GM18499 (cell line): ENCODE measurements at regions not wholly inside any gene's neighbourhood (a gene's known extent, or its start where the extent isn't known, plus 50 kb on each side); places are given as distances from the start of the nearest gene placed in this dataset.
"Not testable (repeated sequence)": the region's sequence is repeated elsewhere in the genome, so short reads cannot be mapped to it uniquely, and the experiment has no call there.

ENCODE experiments used
- ATAC-seq: cut with Tn5 transposase; IDR thresholded peaks from one replicate; pipeline ENCODE4 v1.9.1; 2021; ENCODE audit warnings: moderate number of reproducible peaks; ENCODE audit not compliant: insufficient read depth, unreplicated experiment

DNA sequence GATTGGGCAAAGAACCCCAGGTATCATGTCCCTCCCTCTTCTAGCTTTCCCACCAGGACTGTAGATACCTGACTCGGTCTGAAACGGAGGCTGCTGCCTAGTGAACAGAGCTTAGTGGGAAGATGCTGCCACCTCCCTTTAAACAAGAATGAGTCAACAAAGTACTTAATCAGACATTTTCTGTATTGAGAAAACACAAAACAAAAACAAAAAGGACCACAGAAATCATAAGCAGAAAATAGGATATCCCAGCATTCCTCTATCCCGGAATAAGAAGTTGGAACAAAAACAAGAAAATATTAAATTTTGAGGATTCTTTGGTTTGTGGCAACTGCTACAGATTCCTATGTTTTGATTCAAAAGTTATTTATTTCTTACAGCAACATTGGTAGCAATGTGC, 51.7 kb upstream of the COL8A1 start:
- no peak for ATAC-seq

GRCh38 chr3:99579965-99580364, 58.4 kb upstream of the COL8A1 start:
- ATAC-seq, result no peak

DNA sequence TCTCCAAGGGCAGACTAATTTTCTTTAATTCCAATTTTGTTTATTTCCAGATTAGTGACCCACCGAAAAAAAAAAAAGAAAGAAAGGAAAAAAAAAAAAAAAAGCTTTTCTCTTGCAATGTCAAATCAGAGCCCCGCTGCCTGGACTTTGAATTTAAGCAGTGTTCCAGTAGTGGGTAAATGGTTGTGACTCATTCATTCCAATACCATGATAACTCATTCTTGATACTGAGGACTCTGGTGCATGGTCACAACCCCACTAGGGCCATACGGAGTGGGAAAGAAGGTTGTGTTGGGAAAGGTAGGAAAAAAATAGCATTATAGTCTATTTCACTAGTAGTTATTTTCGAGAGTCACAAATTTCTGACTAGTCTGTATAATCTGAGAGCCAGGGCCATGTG, 59.1 kb upstream of the COL8A1 start:
- no peak for ATAC-seq

GRCh38 chr3:99578339-99578970, 59.9 kb upstream of the COL8A1 start:
- ATAC-seq, result no peak

DNA sequence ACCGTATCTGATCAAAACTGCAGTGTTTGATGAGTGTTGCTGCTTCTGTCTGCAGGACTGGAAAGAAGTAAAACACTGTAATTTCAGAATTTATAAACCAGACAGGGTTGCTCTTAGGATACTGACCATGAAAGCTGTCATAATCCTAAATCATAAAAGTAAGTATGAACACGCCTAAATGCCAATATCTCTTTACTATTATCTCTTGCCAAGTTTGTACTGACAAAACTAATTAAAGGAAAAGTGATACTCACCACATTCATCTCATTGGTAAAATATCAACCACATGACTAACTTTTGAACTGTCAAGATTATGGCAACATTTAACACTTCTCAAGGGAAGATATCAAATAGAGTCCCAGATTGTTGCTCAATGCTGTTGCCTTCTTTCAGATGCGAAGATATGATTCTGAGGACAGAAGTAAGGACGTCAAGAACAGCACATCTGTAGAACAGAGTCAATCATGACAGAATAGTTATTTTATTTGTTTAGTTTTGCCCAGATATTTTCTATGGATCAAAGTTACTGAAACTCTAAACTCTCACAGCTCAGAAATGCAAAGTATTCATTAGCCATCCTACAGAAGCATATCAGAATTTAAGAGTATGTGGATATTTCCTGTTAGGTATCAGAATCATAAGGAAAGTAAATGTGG, 61.4 kb upstream of the COL8A1 start:
- no peak for ATAC-seq

DNA sequence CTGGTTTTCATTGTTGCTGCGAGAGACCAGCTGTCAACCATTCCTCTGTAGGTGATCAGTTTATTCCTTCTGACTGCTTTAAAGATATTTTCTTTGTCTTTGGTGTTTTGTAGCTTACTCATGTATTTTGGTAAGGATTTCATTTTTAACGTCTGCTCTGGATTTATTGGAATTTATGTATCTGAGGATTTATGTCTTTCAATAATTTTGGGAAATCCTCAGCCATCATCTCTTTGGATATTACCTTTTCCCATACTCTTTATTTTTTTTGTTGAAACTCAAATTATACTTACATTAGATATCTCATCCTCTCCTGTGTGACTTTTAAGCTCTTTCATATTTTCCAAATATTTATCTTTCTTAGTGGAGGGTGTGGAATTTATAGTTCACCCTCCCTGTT, 62.7 kb upstream of the COL8A1 start:
- no peak for ATAC-seq

GRCh38 chr3:99570061-99570460, 68.3 kb upstream of the COL8A1 start:
- no peak for ATAC-seq

DNA sequence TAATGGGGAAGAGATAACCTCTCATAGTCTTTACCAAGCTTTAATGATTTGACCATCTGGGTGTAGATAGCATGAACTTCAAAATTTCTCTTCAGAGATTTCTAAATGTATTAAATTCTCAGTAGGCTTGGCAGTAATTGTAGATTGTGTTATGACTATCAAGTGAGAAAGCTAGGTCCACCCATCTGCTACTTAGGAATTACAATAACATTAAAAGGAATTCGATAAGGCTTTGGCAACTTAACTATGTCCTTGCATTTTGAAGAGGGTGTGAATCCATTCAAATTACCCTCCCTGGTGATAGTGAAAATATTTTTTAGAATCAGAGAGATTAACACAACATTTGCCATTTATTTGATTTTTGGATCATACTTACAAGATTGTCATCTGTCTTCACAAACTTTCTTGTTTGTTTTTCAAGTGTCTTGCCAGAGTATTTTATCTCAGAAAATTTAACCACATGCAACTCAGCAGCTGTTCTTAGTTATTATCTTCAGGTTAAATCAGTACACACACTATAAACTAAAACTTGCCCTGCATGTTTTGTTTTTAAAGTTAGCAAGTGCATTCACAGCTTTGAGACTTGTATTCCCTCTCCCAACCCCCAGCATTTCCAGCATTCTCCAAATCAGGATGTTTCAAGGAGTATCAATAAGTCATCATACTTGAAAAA, 69.6 kb upstream of the COL8A1 start:
- ATAC-seq, result no peak

- no peak for ATAC-seq
These were observed 73.1 kb upstream of the COL8A1 start for GRCh38 chr3:99565331-99565730.

- ATAC-seq, result no peak
These were observed 75.3 kb upstream of the COL8A1 start for GRCh38 chr3:99562990-99563607.

GRCh38 chr3:99562138-99562537, 76.3 kb upstream of the COL8A1 start:
- no peak for ATAC-seq

- ATAC-seq, result no peak
These were observed 77.3 kb upstream of the COL8A1 start for GRCh38 chr3:99561056-99561455.

- no peak for ATAC-seq
These were observed 79.2 kb upstream of the COL8A1 start for GRCh38 chr3:99559196-99559595.

- not testable (repeated sequence) for ATAC-seq
These were observed 82.5 kb upstream of the COL8A1 start for GRCh38 chr3:99555885-99556284.

- no peak for ATAC-seq
These were observed 86.9 kb upstream of the COL8A1 start for GRCh38 chr3:99551520-99551919.

- no peak for ATAC-seq
These were observed 88.3 kb upstream of the COL8A1 start for GRCh38 chr3:99549957-99550603.

- ATAC-seq, result no peak
These were observed 89.2 kb upstream of the COL8A1 start for GRCh38 chr3:99549220-99549619.

DNA sequence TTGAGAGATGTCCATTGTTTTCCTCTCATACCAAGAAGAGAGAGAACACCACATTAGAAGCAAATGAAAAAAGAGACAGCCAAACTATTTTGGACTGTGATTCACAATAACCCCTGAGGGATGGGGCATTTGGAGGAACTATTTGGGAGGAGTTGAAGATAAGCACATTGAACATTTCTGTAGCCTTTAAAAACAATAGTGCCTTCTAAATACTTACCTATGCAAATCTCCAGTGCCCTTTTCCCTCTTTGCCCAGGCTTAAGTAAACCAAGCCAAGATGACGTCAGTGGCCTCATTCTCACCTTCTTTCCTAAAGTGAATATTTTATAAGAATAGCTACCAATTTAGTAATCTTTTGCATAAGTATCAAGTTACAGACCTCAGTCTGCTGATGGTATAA, 89.7 kb upstream of the COL8A1 start:
- no peak for ATAC-seq

- ATAC-seq, result no peak
These were observed 92.3 kb upstream of the COL8A1 start for GRCh38 chr3:99545941-99546580.

DNA sequence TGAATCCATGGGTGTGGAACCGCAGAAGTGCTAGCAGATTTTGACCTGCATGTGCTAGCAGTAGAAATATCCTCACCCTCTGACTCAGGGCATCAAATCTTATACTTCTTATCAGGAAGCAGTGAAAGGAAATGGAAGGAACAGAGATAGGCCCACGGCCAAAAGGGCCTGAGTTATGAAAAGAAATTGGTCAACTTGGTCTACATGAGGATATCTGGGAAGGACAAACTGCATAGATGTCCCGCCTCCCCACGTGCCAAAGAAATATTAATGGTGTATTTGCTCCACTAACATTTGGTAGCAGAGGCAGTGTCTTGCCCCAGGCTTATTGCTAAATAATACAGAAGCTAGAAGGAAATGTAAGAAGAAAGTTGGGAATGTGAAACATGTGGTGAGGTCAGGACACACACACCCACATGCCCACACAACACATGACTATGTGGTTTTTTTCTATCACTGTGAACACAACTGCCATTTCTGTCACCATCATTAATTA, 93.6 kb upstream of the COL8A1 start:
- no peak for ATAC-seq
